Left lung (tissue), 4 donors: ENCODE measurements at regions not wholly inside any gene's neighbourhood (a gene's known extent, or its start where the extent isn't known, plus 50 kb on each side); places are given as distances from the start of the nearest gene placed in this dataset.

Experiments
- ATAC-seq: fragments of 200-7000 bp; cut with Tn5 transposase; one replicate; pipeline ENCODE4 v1.9.1; 2020; ENCODE audit warnings: moderate library complexity
- DNase-seq, 4 donors: peaks; one replicate each; pipeline ENCODE4 v3.0.0-alpha.2; 2013 to 2020
- H3K27ac ChIP-seq, 2 donors: fragments of 200-600 bp; sonication (generic) in 1 of 2; one replicate each; pipeline versions ENCODE4 v1.5.0 to v1.8.0; 2020 to 2021
- H3K27me3 ChIP-seq, 2 donors: fragments of 200-600 bp; sonication (generic) in 1 of 2; one replicate each; pipeline versions ENCODE4 v1.5.0 to v1.8.0; 2020 to 2021
- H3K36me3 ChIP-seq, 2 donors: fragments of 200-600 bp; sonication (generic) in 1 of 2; one replicate each; pipeline versions ENCODE4 v1.5.0 to v1.8.0; 2020 to 2021
- H3K4me1 ChIP-seq, 2 donors: fragments of 200-600 bp; one replicate each; pipeline ENCODE4 v1.8.0; 2021
- H3K4me3 ChIP-seq, 2 donors: fragments of 200-600 bp; sonication (generic) in 1 of 2; one replicate each; pipeline versions ENCODE4 v1.5.0 to v1.8.0; 2020 to 2021; ENCODE audit warnings: mild to moderate bottlenecking in 1 of 2
- H3K9me3 ChIP-seq, 2 donors: fragments of 200-600 bp; sonication (generic) in 1 of 2; one replicate each; pipeline versions ENCODE4 v1.5.0 to v1.8.0; 2020 to 2021
- CTCF ChIP-seq, 2 donors: fragments of 200-600 bp; sonication (generic) in 1 of 2; IDR thresholded peaks; one replicate each; pipeline versions ENCODE4 v1.5.0 to v1.8.0; 2021; ENCODE audit warnings: antibody characterized with exemption in 2 of 2
- intact Hi-C, 2 donors: fragments of 100-400 bp; cut with DNase I; formaldehyde crosslinking; loops; one replicate each; pipeline versions ENCODE4 v1.11.2 to v1.14.2; 2022
- donor health status: DM: no; HTN: yes; CAD: no.
- donor health status: DM: no; HTN: no; CAD: no.

GRCh38 chr4:14575919-14576318 is 426.4 kb upstream of the CPEB2 start:
- H3K27me3 ChIP-seq = no peaks in the 10 kb centered on the region
- TF ChIP-seq CTCF (IDR thresholded peaks at IDR 0.05) = no peak
- no peaks in the 10 kb centered on the region for H3K36me3 ChIP-seq
- H3K4me3 ChIP-seq = no peak overlapping the region
- DNase-seq = no peak
- intact Hi-C loops = no loop called here
- H3K4me1 ChIP-seq = no peaks in the 10 kb centered on the region
- no peaks in the 10 kb centered on the region for H3K9me3 ChIP-seq
- no peak for ATAC-seq
- H3K27ac ChIP-seq = no peak overlapping the region

GRCh38 chr4:14580061-14580460 is 422.2 kb upstream of the CPEB2 start:
- Histone ChIP-seq H3K36me3 (no peaks in the 10 kb centered on the region), H3K4me1 (no peaks in the 10 kb centered on the region), H3K27ac (no peak overlapping the region), H3K27me3 (no peaks in the 10 kb centered on the region), H3K9me3 (no peaks in the 10 kb centered on the region), H3K4me3 (no peak overlapping the region)
- ATAC-seq (no peak), DNase-seq (no peak)
- TF ChIP-seq CTCF (IDR thresholded peaks at IDR 0.05) = no peak
- intact Hi-C loops = no loop called here

GRCh38 chr4:14581741-14582140 is 420.5 kb upstream of the CPEB2 start:
- H3K27ac ChIP-seq = no peak overlapping the region
- DNase-seq (no peak), ATAC-seq (no peak)
- no peaks in the 10 kb centered on the region for H3K9me3 ChIP-seq
- no peak overlapping the region for H3K4me3 ChIP-seq
- no peaks in the 10 kb centered on the region for H3K27me3 ChIP-seq
- no peaks in the 10 kb centered on the region for H3K36me3 ChIP-seq
- no peaks in the 10 kb centered on the region for H3K4me1 ChIP-seq
- intact Hi-C loops = no loop called here
- TF ChIP-seq CTCF (IDR thresholded peaks at IDR 0.05) = no peak

GRCh38 chr4:14582677-14583076 is 419.6 kb upstream of the CPEB2 start:
- no peak for ATAC-seq
- no peaks in the 10 kb centered on the region for H3K9me3 ChIP-seq
- no peak for DNase-seq
- no peaks in the 10 kb centered on the region for H3K36me3 ChIP-seq
- no peak for TF ChIP-seq CTCF (IDR thresholded peaks at IDR 0.05)
- intact Hi-C loops = no loop called here
- H3K4me3 ChIP-seq = no peak overlapping the region
- no peaks in the 10 kb centered on the region for H3K4me1 ChIP-seq
- no peaks in the 10 kb centered on the region for H3K27me3 ChIP-seq
- no peak overlapping the region for H3K27ac ChIP-seq

GRCh38 chr4:14583331-14583730 is 418.9 kb upstream of the CPEB2 start:
- TF ChIP-seq CTCF (IDR thresholded peaks at IDR 0.05) = no peak
- no peaks in the 10 kb centered on the region for H3K4me1 ChIP-seq
- H3K36me3 ChIP-seq = no peaks in the 10 kb centered on the region
- no peak for ATAC-seq
- intact Hi-C loops = no loop called here
- DNase-seq = no peak
- no peaks in the 10 kb centered on the region for H3K27me3 ChIP-seq
- H3K9me3 ChIP-seq = no peaks in the 10 kb centered on the region
- no peak overlapping the region for H3K27ac ChIP-seq
- no peak overlapping the region for H3K4me3 ChIP-seq
